Spinal cord (tissue), 9 donors: ENCODE measurements at regions not wholly inside any gene's neighbourhood (a gene's known extent, or its start where the extent isn't known, plus 50 kb on each side); places are given as distances from the start of the nearest gene placed in this dataset.

Experiments
- DNase-seq, 6 donors: peaks; one replicate each; pipeline versions ENCODE4 v3.0.0 to v3.0.0-alpha.2; 2013 to 2015; ENCODE audit warnings: low spot score in 6 of 6, low read depth in 4 of 6
- H3K27ac ChIP-seq: one replicate; pipeline ENCODE4 v1.5.1; 2013; ENCODE audit warnings: low read depth, low read length, control low read depth
- H3K27me3 ChIP-seq: one replicate; pipeline ENCODE4 v1.6.1; 2013; ENCODE audit warnings: low read length; ENCODE audit not compliant: control insufficient read depth, insufficient read depth
- H3K36me3 ChIP-seq: one replicate; pipeline ENCODE4 v1.6.1; 2013; ENCODE audit warnings: low read length; ENCODE audit not compliant: control insufficient read depth, insufficient read depth
- H3K4me1 ChIP-seq: one replicate; pipeline ENCODE4 v1.6.1; 2013; ENCODE audit warnings: low read length; ENCODE audit not compliant: control insufficient read depth, insufficient read depth
- H3K4me3 ChIP-seq: one replicate; pipeline ENCODE4 v1.5.1; 2013; ENCODE audit warnings: low read depth, low read length, control low read depth
- H3K9me3 ChIP-seq: one replicate; pipeline ENCODE4 v1.6.1; 2013; ENCODE audit warnings: low read length; ENCODE audit not compliant: control insufficient read depth, insufficient read depth
- WGBS: methylation state at CpG from one replicate; pipeline ENCODE4 v1.1.5; 2013; ENCODE audit warnings: missing lambda C conversion rate; ENCODE audit not compliant: insufficient coverage; 5-methylcytosine and 5-hydroxymethylcytosine counted together
- donor health status: healthy.

- 87% methylated on average over 3 of the region's 3 CpGs for WGBS
- Histone ChIP-seq H3K4me3 (no peak overlapping the region), H3K36me3 (no peaks in the 10 kb centered on the region), H3K4me1 (no peaks in the 10 kb centered on the region), H3K27me3 (no peaks in the 10 kb centered on the region), H3K27ac (no peak overlapping the region), H3K9me3 (no peaks in the 10 kb centered on the region)
- DNase-seq, result no peak
Observed at GRCh38 chr13:74406420-74406819, 272.2 kb upstream of the KLF12 start.

- 100% methylated on average over 1 of the region's 4 CpGs for WGBS
- no peak overlapping the region for H3K4me3 ChIP-seq
- H3K27me3 ChIP-seq, result no peaks in the 10 kb centered on the region
Observed at GRCh38 chr13:74398599-74398998, 264.4 kb upstream of the KLF12 start.

GRCh38 chr13:74389056-74389455, 254.9 kb upstream of the KLF12 start:
- Histone ChIP-seq H3K4me1 (no peaks in the 10 kb centered on the region), H3K9me3 (no peaks in the 10 kb centered on the region), H3K27me3 (no peaks in the 10 kb centered on the region), H3K27ac (no peak overlapping the region), H3K4me3 (no peak overlapping the region), H3K36me3 (no peaks in the 10 kb centered on the region)
- WGBS, result 95% methylated on average over 3 of the region's 5 CpGs
- DNase-seq, result no peak

More at GRCh38 chr13:74398599-74398998, 264.4 kb upstream of the KLF12 start:
- Histone ChIP-seq H3K4me1 (no peaks in the 10 kb centered on the region), H3K9me3 (no peaks in the 10 kb centered on the region), H3K36me3 (no peaks in the 10 kb centered on the region), H3K27ac (no peak overlapping the region)
- no peak for DNase-seq

- no peaks in the 10 kb centered on the region for H3K4me1 ChIP-seq
- no peaks in the 10 kb centered on the region for H3K27me3 ChIP-seq
- H3K36me3 ChIP-seq, result no peaks in the 10 kb centered on the region
- WGBS, result 100% methylated on average over 5 of the region's 6 CpGs
- H3K9me3 ChIP-seq, result no peaks in the 10 kb centered on the region
- no peak overlapping the region for H3K27ac ChIP-seq
- no peak for DNase-seq
- H3K4me3 ChIP-seq, result no peak overlapping the region
Observed at GRCh38 chr13:74388626-74389025, 254.4 kb upstream of the KLF12 start.

GRCh38 chr13:74372511-74372910, 238.3 kb upstream of the KLF12 start:
- H3K36me3 ChIP-seq, result no peaks in the 10 kb centered on the region
- no peaks in the 10 kb centered on the region for H3K9me3 ChIP-seq

GRCh38 chr13:74367193-74367592, 233.0 kb upstream of the KLF12 start:
- DNase-seq, result no peak
- WGBS, result 100% methylated on average over 1 of the region's 8 CpGs
- Histone ChIP-seq H3K9me3 (no peaks in the 10 kb centered on the region), H3K4me3 (no peak overlapping the region), H3K27me3 (no peaks in the 10 kb centered on the region), H3K36me3 (no peaks in the 10 kb centered on the region), H3K4me1 (no peaks in the 10 kb centered on the region), H3K27ac (no peak overlapping the region)

More at GRCh38 chr13:74372511-74372910, 238.3 kb upstream of the KLF12 start:
- Histone ChIP-seq H3K27me3 (no peaks in the 10 kb centered on the region), H3K4me1 (no peaks in the 10 kb centered on the region), H3K27ac (no peak overlapping the region), H3K4me3 (no peak overlapping the region)
- no peak for DNase-seq

GRCh38 chr13:74361274-74361673, 227.1 kb upstream of the KLF12 start:
- DNase-seq, result no peak
- Histone ChIP-seq H3K27ac (no peak overlapping the region), H3K4me1 (no peaks in the 10 kb centered on the region), H3K36me3 (no peaks in the 10 kb centered on the region), H3K9me3 (peaks cover 2% of the 10 kb centered on the region), H3K27me3 (no peaks in the 10 kb centered on the region), H3K4me3 (no peak overlapping the region)
- WGBS, result no CpG with 5 or more reads among the region's 3 CpGs

GRCh38 chr13:74346960-74347359, 212.8 kb upstream of the KLF12 start:
- H3K27me3 ChIP-seq, result no peaks in the 10 kb centered on the region
- DNase-seq, result no peak
- H3K4me1 ChIP-seq, result no peaks in the 10 kb centered on the region
- H3K27ac ChIP-seq, result no peak overlapping the region
- H3K36me3 ChIP-seq, result no peaks in the 10 kb centered on the region
- no peak overlapping the region for H3K4me3 ChIP-seq
- H3K9me3 ChIP-seq, result peaks cover 7% of the 10 kb centered on the region
- 69% methylated on average over 4 of the region's 5 CpGs for WGBS

- Histone ChIP-seq H3K4me1 (no peaks in the 10 kb centered on the region), H3K4me3 (no peak overlapping the region), H3K9me3 (peaks cover 2% of the 10 kb centered on the region), H3K27me3 (no peaks in the 10 kb centered on the region), H3K36me3 (no peaks in the 10 kb centered on the region), H3K27ac (no peak overlapping the region)
- no CpG with 5 or more reads among the region's 1 CpG for WGBS
- DNase-seq, result no peak
Observed at GRCh38 chr13:74338341-74338740, 204.1 kb upstream of the KLF12 start.

- no peak for DNase-seq
- WGBS, result no CpG with 5 or more reads among the region's 1 CpG
- Histone ChIP-seq H3K27me3 (no peaks in the 10 kb centered on the region), H3K4me3 (no peak overlapping the region), H3K27ac (no peak overlapping the region), H3K36me3 (no peaks in the 10 kb centered on the region), H3K4me1 (no peaks in the 10 kb centered on the region), H3K9me3 (no peaks in the 10 kb centered on the region)
Observed at GRCh38 chr13:74336546-74336945, 202.3 kb upstream of the KLF12 start.
